MV-4-11 (cell line): ENCODE measurements at regions not wholly inside any gene's neighbourhood (a gene's known extent, or its start where the extent isn't known, plus 50 kb on each side); places are given as distances from the start of the nearest gene placed in this dataset.

Source experiments
- DNase-seq: peaks from one replicate; lab custom pipeline; 2025; lab: John Stamatoyannopoulos, UW

- peak; percentile 51 for DNase-seq
These were observed 123.5 kb downstream of the MBD2 start for GRCh38 chr18:54100920-54101470.

GRCh38 chr18:54100466-54100865 is 124.0 kb downstream of the MBD2 start:
- DNase-seq = no peak

- no peak for DNase-seq
These were observed 130.0 kb downstream of the MBD2 start for GRCh38 chr18:54094474-54094873.

DNA sequence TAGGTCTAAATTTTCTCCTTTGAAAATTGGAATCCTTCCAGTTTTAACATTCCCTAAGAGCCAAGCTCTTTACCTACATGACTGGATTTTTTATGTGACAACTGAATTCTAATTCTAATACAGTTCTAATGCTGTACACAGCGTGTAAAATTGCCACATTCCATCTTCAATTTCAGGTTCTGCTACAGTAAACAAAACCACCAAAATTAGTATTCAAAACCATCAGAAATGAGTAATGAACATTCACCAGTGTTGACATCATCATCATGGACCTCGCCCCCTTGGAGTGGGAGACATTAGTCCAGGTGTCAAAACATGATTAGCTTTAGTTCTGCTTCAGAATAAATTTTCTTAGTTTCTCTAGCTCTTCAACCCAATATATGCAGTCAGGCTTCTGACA is 133.6 kb downstream of the MBD2 start:
- DNase-seq = no peak

DNA sequence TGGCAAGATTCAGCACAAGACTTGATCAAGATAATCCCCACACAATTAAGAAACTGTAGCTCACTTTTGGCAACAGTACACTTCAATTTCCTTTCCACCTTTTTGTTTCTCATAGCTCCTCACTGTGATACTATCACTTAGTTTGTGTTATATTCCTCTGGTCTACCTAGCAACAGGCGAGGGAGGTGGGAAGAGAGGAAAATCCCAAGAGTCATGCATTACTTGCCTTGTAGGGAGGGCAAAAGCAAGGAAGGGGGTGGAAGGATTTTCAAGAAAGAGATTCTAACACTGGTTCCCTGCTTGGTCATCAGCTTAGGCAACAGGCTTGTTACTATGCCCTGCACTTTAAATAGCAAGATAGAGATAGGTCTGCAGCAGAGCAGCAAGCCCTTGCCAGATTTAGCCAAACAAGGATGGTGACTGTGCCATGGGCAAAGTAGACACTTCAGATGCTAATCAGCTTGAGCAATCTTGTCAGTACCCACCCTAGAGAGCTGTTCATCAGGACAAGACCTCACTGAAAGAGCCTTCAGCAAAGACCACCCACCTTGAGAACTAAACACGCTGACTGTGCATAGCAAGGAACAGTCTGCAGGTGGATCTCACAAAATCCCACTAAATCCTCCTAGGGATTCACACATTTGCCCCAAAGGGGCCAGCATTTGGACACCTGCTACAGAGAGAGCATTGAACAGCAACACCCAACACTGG is 134.6 kb downstream of the MBD2 start:
- no peak for DNase-seq

DNA sequence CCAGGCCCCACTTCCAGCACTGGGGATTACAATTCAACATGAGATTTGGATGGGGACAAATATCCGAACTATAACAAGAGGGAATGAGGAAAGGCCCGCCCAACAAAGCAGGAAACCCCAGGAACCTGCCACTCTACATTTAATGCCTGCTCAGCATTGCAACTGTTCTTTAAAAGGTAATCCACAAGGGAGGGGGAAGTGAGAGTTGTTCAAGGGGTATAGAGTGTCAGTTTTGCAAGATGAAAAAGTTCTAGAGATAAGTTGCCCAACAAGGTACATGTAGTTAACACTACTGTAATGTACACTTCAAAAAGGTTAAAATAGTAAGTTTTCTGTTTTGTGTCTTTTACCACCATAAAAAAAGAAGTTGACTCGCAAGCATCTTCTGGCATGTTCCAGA is 137.6 kb downstream of the MBD2 start:
- DNase-seq = peak; percentile 82

DNA sequence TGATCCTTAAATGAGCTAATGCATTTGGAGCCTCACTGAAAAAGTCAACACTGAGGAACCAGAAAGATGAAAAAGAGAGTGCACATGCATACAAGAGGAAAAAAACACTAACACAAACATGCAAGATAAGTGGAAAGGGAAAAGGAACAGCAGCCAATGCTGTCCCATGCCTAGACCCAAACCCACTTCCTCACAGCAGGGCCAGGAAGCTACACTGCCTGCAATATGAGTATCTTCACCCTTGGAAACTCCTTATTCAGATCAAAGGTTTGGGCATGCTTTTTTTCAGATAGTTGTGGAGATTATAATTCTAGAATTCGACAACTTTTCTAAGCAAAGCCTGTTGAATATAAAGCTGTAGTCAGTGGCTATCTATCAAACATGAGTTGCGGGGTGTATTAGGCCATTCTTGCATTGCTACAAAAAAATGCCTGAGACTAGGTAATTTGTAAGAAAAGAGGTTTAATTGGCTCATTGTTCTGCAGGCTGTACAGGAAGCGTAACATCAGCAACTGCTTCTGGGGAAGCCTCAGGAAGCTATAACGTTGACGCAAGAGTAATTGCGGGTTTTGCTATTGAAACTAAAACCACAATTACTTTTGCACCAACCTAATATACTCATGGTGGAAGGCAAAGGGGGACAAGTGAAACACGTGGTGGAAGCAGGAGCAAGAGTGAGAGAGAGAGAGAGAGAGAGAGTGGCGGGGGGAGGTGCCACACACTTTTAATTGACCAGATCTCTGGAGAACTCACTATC is 138.2 kb downstream of the MBD2 start:
- peak; percentile 92 for DNase-seq

DNA sequence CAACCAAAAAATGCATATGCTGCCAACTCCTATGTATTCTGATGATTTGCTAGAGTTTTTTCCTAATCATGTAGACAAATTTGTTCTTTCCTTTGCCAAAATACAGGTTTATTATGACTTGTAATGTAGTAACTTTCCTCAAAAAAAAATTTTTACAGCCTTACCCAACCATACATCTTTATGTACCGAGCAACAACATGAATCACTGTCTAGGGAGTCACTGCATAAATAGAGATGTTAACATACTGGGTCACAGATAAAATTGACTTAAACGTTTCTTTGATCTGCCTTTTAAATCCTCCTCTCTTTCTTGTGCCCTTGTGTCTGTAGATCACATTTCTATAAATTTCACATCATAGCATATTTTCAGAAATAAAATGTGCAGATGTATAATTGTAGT is 143.6 kb downstream of the MBD2 start:
- no peak for DNase-seq

GRCh38 chr18:54076166-54076565 is 148.3 kb downstream of the MBD2 start:
- no peak for DNase-seq

DNA sequence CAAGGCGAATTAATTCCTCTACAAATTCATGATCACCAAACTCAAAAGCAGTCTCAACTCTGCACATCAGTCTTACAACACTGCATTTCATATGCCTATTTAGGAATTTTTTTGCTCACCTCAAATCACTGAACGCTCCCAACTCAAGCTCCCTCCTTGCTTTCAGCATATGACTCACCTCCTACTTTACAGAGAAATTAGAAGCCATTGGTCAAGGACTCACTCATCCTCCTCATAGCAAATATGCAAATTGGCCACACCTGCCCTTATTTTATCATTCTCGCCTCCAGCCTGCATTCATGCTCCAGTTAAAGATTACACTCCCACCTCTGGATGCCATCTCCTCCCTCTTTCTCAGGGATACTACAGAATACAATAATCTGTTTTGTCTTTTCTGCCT is 148.8 kb downstream of the MBD2 start:
- no peak for DNase-seq

DNA sequence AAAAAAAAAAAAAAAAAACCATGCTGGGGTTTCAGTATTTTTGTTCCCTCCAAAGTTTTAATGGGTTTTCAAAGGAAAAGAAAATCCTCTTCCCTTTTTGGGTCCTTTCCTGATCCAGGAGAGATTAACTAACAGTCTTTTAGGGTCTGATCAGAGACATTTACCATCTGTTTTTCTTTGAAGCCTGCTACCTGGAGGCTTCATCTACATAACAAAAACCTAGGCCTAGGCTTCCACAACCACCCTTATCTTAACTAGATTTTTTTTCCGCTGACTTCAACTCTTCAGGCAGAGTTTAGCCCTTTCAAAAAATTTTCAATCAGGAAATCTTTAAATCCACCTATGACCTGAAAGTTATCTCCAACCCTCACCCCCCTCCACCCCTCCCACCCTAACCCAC is 154.7 kb downstream of the MBD2 start:
- DNase-seq = no peak

DNA sequence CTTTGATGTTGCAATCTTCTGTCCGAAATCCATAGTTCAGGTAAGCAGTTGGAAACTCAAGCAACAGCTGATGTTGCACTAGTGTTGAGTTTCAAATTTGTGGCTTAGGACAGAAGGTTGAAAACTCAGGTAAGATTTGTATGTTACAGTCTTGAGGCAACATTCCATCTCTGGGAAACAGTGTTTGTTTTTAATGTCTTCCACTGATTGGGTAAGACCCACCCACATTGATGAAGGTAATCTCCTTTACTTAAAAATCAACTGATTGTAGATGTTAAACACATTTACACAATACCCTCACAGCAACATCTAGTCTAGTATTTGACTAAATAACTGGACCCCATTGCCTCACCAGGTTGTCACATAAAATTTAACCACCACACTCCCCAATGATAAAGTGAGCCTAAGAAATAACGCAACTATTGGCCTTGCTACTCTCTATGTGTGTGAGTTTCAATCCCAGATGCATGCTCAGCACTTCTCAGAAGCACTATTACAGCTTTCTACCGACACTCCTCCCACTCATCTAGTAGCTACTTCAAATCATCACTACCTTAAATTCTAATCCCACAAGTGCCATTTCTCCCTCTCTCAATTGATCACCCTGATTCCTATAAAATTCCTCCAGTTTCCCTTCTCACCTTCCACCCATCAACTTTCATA is 164.0 kb downstream of the MBD2 start:
- no peak for DNase-seq

DNA sequence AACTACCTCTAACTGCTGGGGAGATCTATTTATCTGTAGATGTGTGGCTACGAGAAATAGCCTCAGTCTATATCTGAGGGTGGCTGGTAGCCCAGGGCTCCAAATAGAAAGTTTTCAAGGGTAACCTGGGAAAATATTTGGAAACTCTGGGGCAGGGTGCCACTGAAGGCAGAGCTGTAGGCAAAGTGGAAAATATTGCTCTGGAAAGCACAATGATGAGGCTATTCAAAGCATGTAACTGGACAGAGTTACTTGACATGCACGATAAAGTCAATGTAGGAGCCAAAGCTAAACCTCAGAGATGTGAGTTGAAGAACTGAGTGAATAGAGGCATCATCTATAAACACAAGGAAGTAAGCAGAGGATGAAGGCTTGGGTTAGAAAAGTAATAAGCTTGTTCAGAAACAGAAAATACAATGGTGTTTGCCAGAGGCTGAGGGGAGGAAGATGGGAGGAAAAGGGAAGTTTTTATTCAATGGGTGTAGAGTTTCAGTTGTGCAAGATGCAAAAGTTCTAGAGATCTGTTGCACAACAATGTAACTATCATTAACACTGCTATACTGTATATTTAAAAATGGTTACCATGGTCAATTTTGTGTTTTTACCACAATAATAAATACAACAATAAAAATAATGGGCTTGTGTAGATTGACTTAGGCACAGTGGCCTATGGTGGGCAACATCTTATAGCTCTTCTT is 171.6 kb downstream of the MBD2 start:
- peak; percentile 83 for DNase-seq

GRCh38 chr18:54052259-54052658 is 172.2 kb downstream of the MBD2 start:
- no peak for DNase-seq

GRCh38 chr18:54043484-54044251 is 180.8 kb downstream of the MBD2 start:
- DNase-seq = no peak

GRCh38 chr18:54035927-54036326 is 188.5 kb downstream of the MBD2 start:
- peak; percentile 59 for DNase-seq

DNA sequence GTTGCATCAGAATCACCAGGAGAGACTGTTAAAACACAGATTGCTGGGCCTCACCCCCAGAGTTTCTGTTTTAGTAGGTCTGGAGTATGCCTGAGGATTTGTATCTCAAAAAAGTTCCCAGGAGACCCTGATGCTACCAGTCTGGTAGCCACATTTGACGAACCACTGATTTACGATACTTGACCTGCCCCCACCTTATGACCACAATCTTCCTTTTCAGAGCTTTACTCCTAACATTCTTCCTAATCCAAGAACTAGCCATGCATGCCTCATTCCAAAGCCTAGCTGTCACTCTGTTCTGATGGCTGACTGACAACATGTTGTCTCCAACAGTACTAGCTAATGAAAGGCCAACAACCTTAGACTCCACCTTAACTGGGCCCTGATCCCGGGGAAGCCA is 191.4 kb downstream of the MBD2 start:
- no peak for DNase-seq

DNA sequence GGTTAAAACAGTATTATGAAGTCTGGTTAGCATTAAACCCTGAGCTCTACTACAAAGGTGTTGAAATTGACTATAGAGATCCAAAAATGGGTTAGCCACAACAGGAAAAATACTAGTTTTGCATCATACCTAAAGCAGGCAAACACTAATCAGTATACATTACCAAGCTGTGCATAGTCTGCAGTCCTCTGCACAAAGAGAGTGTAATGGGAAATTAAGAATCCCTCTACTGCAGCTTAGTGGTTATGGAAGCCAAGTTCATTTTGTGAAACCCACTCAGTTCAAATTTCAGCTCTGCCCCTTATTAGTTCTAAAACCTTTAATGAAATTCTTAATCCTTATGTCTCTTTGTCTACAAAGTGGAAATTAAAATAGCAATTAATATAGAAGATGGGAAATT is 192.1 kb downstream of the MBD2 start:
- no peak for DNase-seq

- DNase-seq = no peak
These were observed 193.2 kb downstream of the MBD2 start for GRCh38 chr18:54031243-54031642.

GRCh38 chr18:54030434-54030833 is 194.0 kb downstream of the MBD2 start:
- DNase-seq = no peak

- peak; percentile 41 for DNase-seq
These were observed 201.0 kb downstream of the MBD2 start for GRCh38 chr18:54023471-54023870.
